HG03103 (cell line): ENCODE measurements at regions not wholly inside any gene's neighbourhood (a gene's known extent, or its start where the extent isn't known, plus 50 kb on each side); places are given as distances from the start of the nearest gene placed in this dataset.
"Not testable (repeated sequence)": the region's sequence is repeated elsewhere in the genome, so short reads cannot be mapped to it uniquely, and the experiment has no call there.

Experiments used
- ATAC-seq: cut with Tn5 transposase; IDR thresholded peaks from one replicate; pipeline ENCODE4 v1.9.1; 2021; ENCODE audit warnings: low read depth; ENCODE audit not compliant: unreplicated experiment

- no peak for ATAC-seq
Measured at GRCh38 chr10:85408388-85408787, 958.2 kb downstream of the GRID1 start.

GRCh38 chr10:85410586-85410985 is 956.0 kb downstream of the GRID1 start:
- not testable (repeated sequence) for ATAC-seq

- ATAC-seq: no peak
Measured at GRCh38 chr10:85413570-85413969, 953.0 kb downstream of the GRID1 start.

GRCh38 chr10:85420501-85421191 is 945.9 kb downstream of the GRID1 start:
- ATAC-seq: no peak

GRCh38 chr10:85421421-85421820 is 945.2 kb downstream of the GRID1 start:
- ATAC-seq: no peak

GRCh38 chr10:85429126-85429525 is 937.5 kb downstream of the GRID1 start:
- ATAC-seq: no peak

- no peak for ATAC-seq
Measured at GRCh38 chr10:85430991-85431390, 935.6 kb downstream of the GRID1 start.

GRCh38 chr10:85433248-85433647 is 933.3 kb downstream of the GRID1 start:
- no peak for ATAC-seq

- no peak for ATAC-seq
Measured at GRCh38 chr10:85444868-85445267, 921.7 kb downstream of the GRID1 start.

GRCh38 chr10:85445702-85446101 is 920.9 kb downstream of the GRID1 start:
- ATAC-seq: no peak

- ATAC-seq: no peak
Measured at GRCh38 chr10:85446827-85447226, 919.8 kb downstream of the GRID1 start.

- ATAC-seq: no peak
Measured at GRCh38 chr10:85447690-85448089, 918.9 kb downstream of the GRID1 start.

- ATAC-seq: no peak
Measured at GRCh38 chr10:85448716-85449115, 917.9 kb downstream of the GRID1 start.

GRCh38 chr10:85454386-85454785 is 912.2 kb downstream of the GRID1 start:
- ATAC-seq: no peak

- ATAC-seq: no peak
Measured at GRCh38 chr10:85457191-85457590, 909.4 kb downstream of the GRID1 start.

- ATAC-seq: no peak
Measured at GRCh38 chr10:85458324-85458723, 908.3 kb downstream of the GRID1 start.

- no peak for ATAC-seq
Measured at GRCh38 chr10:85459906-85460305, 906.7 kb downstream of the GRID1 start.

GRCh38 chr10:85464336-85464735 is 902.3 kb downstream of the GRID1 start:
- ATAC-seq: no peak

GRCh38 chr10:85477979-85478378 is 888.6 kb downstream of the GRID1 start:
- ATAC-seq: no peak

- ATAC-seq: no peak
Measured at GRCh38 chr10:85490431-85490830, 876.2 kb downstream of the GRID1 start.

GRCh38 chr10:85491652-85492051 is 874.9 kb downstream of the GRID1 start:
- no peak for ATAC-seq

GRCh38 chr10:85492684-85493083 is 873.9 kb downstream of the GRID1 start:
- ATAC-seq: no peak

- no peak for ATAC-seq
Measured at GRCh38 chr10:85493703-85494102, 872.9 kb downstream of the GRID1 start.
